Suprapubic skin (tissue), 3 donors: ENCODE measurements at regions not wholly inside any gene's neighbourhood (a gene's known extent, or its start where the extent isn't known, plus 50 kb on each side); places are given as distances from the start of the nearest gene placed in this dataset.

Experiments
- CTCF ChIP-seq, 2 donors: fragments of 200-600 bp in 1 of 2; fragments of 450-650 bp in 1 of 2; sonication (generic) in 1 of 2; IDR thresholded peaks; one replicate each; pipeline ENCODE4 v1.5.1; 2016 to 2019; ENCODE audit warnings: antibody characterized with exemption in 2 of 2, mild to moderate bottlenecking in 1 of 2, moderate library complexity in 1 of 2
- EP300 ChIP-seq: sonication (generic); formaldehyde crosslinking; IDR thresholded peaks from one replicate; pipeline ENCODE4 v1.6.1; 2017; ENCODE audit warnings: antibody characterized with exemption
- POLR2A ChIP-seq, 2 donors: fragments of 450-650 bp; IDR thresholded peaks; one replicate each; pipeline ENCODE4 v1.6.1; 2017; ENCODE audit warnings: antibody characterized with exemption in 2 of 2, mild to moderate bottlenecking in 2 of 2, moderate library complexity in 2 of 2

DNA sequence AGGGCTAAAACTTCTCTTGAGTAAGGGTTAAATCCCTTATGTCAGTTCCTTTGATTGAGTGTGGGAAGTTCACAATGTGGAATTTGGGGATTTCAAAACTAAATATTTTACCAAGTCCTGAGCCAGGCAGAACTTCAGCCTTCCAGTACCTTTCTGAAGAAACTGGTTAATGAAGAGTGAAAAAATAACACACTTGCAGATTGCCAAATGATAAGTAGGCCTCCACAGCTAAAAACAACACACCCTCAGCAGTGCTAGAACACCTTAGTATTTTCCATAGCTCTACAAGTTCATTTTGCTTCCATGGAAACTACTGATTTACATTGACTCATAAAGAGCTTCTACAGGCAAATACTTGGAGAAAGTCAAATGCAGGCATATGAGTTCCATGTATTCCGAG lies 326.8 kb downstream of the ZNF674 start:
- TF ChIP-seq CTCF (IDR thresholded peaks at IDR 0.05): no peak
- TF ChIP-seq POLR2A (IDR thresholded peaks at IDR 0.05): no peak
- TF ChIP-seq EP300: no peak
